ENCODE measurements at regions not wholly inside any gene's neighbourhood (a gene's known extent, or its start where the extent isn't known, plus 50 kb on each side); places are given as distances from the start of the nearest gene placed in this dataset.

DNA sequence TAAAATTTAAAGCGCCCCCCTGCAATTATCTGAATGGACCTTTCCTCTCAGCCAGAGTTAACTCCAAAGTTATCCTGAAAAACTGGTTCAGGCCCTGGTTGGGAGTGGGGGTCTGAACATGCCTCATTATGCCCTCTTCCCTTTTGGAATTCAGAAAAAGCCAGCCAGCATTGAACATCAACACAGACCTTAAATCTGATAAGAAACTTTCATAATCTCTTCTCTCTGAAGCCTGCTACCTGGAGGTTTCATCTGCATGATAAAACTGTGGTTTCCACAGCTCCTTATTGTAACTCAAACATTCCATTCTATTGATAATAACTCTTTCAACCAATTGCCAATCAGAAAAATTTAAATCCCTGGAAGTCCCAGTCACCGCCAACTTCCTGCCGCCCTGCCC is 133.3 kb downstream of the ARL4A start:
- no peak for DNase-seq (ENCODE audit: extremely low spot score)
- CTCF ChIA-PET, result no interaction called here
- POLR2A ChIA-PET, result no interaction called here

DNA sequence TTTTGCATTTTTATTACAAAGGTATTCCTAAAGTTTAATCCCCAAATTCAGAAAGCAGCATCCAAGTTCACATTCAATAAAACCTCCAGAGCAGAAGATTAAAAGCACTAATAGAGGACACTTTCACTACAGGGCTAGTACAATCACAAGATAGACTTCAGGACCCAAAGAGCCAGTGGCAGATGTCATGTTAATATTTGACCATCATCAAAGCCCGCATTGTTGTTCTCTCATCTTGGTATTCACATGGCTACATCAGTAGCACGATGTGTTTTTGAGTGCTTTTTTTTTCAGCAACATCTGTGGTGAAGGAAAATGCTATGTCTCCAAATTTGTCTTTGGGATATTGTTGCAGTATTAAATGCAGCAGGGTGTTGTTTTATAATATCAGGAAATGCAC is 134.3 kb downstream of the ARL4A start:
- ChIA-PET CTCF (no interaction called here), POLR2A (no interaction called here)
- no peak for DNase-seq (ENCODE audit: extremely low spot score)
- TF ChIP-seq SUZ12 (IDR thresholded peaks at IDR 0.05), result no peak
- TF ChIP-seq TARDBP (IDR thresholded peaks at IDR 0.05), result no peak
- TF ChIP-seq L3MBTL2 (conservative IDR thresholded peaks at IDR 0.05), result no peak
- TF ChIP-seq SP1 (IDR thresholded peaks at IDR 0.05), result no peak
- no peak for TF ChIP-seq BHLHE40 (IDR thresholded peaks at IDR 0.05; ENCODE audit: borderline replicate concordance)
- no peak for TF ChIP-seq LEF1 (IDR thresholded peaks at IDR 0.05; ENCODE audit: borderline replicate concordance)
- TF ChIP-seq ZNF384 (IDR thresholded peaks at IDR 0.05), result no peak
- no peak for TF ChIP-seq FOXK2 (IDR thresholded peaks at IDR 0.05)
- TF ChIP-seq NFRKB (IDR thresholded peaks at IDR 0.05), result no peak
- TF ChIP-seq CTBP1 (IDR thresholded peaks at IDR 0.05; ENCODE audit: borderline replicate concordance), result no peak
- TF ChIP-seq FOXM1 (IDR thresholded peaks at IDR 0.05; ENCODE audit: borderline replicate concordance), result no peak
- TF ChIP-seq ARNT (IDR thresholded peaks at IDR 0.05), result no peak
- TF ChIP-seq FOXA1 (IDR thresholded peaks at IDR 0.05), result no peak

More for the DNA sequence above, 133.3 kb downstream of the ARL4A start:
- no peak for TF ChIP-seq ZNF384 (IDR thresholded peaks at IDR 0.05)

DNA sequence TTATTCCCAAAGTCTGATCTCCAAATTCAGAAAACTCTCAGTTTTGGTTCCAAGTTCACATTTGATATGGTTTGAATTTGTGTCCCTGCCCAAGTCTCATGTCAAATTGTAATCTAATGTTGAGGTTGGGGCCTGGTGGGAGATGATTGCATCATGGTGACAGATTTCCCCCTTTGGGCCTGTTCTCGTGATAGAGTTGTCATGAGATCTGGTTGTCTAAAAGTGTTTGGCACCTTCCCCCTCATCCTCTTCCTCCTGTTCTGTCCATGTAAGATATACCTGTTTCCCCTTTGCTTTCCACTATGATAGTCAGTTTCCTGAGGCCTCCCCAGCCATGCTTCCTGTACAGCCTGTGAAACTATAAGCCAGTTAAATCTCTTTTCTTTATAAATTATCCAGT is 138.6 kb downstream of the ARL4A start:
- ChIA-PET CTCF (no interaction called here), POLR2A (interaction anchor here (0.6 kb wide), 1 partner anchor 617 kb away, joined by 3 read pairs; no protein-coding TSS in a partner anchor)
- TF ChIP-seq SUZ12 (IDR thresholded peaks at IDR 0.05), result no peak
- no peak for TF ChIP-seq BHLHE40 (IDR thresholded peaks at IDR 0.05; ENCODE audit: borderline replicate concordance)
- no peak for DNase-seq (ENCODE audit: extremely low spot score)

DNA sequence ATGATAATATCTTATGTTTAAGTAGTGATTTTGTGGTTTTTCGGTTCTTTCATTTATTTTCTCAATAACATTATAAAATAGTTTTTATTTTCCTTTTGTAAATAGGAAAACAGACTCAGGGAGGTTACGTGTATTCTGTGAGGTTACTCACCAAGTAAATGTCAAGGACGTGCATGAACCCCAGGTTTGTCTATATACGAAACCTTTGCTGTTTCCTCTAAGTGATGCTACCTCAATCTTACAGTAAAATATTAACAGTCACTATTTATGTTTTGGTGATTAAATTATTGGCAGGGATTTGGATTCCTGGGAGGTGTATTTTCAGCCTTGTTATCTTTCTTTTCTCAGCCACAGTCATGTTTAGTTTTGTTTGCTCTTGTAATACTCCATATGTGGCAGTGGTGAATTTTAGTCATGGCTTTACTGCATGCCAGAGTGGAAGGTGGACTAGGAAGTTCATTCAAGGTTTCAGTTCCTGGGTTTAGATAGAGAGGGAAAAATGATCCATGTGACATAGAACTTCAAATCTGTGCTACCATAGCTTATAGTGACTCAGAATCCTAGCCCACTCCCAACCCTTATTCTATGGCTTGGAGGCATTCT is 139.9 kb downstream of the ARL4A start:
- CTCF ChIA-PET, result no interaction called here

DNA sequence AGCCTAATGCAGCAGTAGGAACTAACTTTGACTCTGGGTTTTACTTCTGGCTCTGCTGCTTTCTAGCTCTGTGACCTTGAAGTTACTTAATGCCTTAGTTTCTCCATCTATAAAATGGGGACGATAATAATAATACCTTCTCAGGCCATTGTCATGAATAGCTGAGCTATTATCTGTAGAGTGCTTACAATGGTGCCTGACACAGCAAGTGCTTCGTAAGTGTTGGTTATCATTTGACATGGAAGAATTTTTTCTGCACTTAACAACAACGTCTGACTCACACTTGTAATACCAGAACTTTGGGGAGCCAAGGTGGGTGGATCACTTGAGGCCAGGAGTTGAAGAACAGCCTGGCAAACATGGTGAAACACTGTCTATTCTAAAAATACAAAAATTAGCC is 140.5 kb downstream of the ARL4A start:
- ChIA-PET CTCF (no interaction called here), POLR2A (no interaction called here)
- TF ChIP-seq ARNT (IDR thresholded peaks at IDR 0.05), result no peak
- TF ChIP-seq CTBP1 (IDR thresholded peaks at IDR 0.05; ENCODE audit: borderline replicate concordance), result no peak
- TF ChIP-seq SP1 (IDR thresholded peaks at IDR 0.05), result no peak
- TF ChIP-seq, protein P1, sequence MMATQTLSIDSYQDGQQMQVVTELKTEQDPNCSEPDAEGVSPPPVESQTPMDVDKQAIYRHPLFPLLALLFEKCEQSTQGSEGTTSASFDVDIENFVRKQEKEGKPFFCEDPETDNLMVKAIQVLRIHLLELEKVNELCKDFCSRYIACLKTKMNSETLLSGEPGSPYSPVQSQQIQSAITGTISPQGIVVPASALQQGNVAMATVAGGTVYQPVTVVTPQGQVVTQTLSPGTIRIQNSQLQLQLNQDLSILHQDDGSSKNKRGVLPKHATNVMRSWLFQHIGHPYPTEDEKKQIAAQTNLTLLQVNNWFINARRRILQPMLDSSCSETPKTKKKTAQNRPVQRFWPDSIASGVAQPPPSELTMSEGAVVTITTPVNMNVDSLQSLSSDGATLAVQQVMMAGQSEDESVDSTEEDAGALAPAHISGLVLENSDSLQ (IDR thresholded peaks at IDR 0.05), result no peak
- TF ChIP-seq BHLHE40 (IDR thresholded peaks at IDR 0.05; ENCODE audit: borderline replicate concordance), result no peak
- no peak for TF ChIP-seq L3MBTL2 (conservative IDR thresholded peaks at IDR 0.05)
- TF ChIP-seq SUZ12 (IDR thresholded peaks at IDR 0.05), result no peak
- no peak for TF ChIP-seq TARDBP (IDR thresholded peaks at IDR 0.05)
- TF ChIP-seq NFRKB (IDR thresholded peaks at IDR 0.05), result no peak
- no peak for TF ChIP-seq LEF1 (IDR thresholded peaks at IDR 0.05; ENCODE audit: borderline replicate concordance)
- no peak for TF ChIP-seq ZNF384 (IDR thresholded peaks at IDR 0.05)
- no peak for TF ChIP-seq ELF4 (IDR thresholded peaks at IDR 0.05)
- TF ChIP-seq HDGF (IDR thresholded peaks at IDR 0.05; ENCODE audit: borderline replicate concordance), result no peak
- no peak for TF ChIP-seq FOXK2 (IDR thresholded peaks at IDR 0.05)
- DNase-seq (ENCODE audit: extremely low spot score), result no peak

More for the DNA sequence above, 139.9 kb downstream of the ARL4A start:
- TF ChIP-seq ELF4 (IDR thresholded peaks at IDR 0.05) (no peak), SP1 (IDR thresholded peaks at IDR 0.05) (no peak), SUZ12 (IDR thresholded peaks at IDR 0.05) (no peak), NFRKB (IDR thresholded peaks at IDR 0.05) (no peak), FOXA1 (IDR thresholded peaks at IDR 0.05) (no peak), CTBP1 (IDR thresholded peaks at IDR 0.05; ENCODE audit: borderline replicate concordance) (no peak), L3MBTL2 (conservative IDR thresholded peaks at IDR 0.05) (no peak), TARDBP (IDR thresholded peaks at IDR 0.05) (no peak), ZNF384 (IDR thresholded peaks at IDR 0.05) (no peak), HDGF (IDR thresholded peaks at IDR 0.05; ENCODE audit: borderline replicate concordance) (no peak), LEF1 (IDR thresholded peaks at IDR 0.05; ENCODE audit: borderline replicate concordance) (no peak), ARNT (IDR thresholded peaks at IDR 0.05) (no peak), BHLHE40 (IDR thresholded peaks at IDR 0.05; ENCODE audit: borderline replicate concordance) (no peak), FOXM1 (IDR thresholded peaks at IDR 0.05; ENCODE audit: borderline replicate concordance) (no peak), FOXK2 (IDR thresholded peaks at IDR 0.05) (no peak)
- TF ChIP-seq, protein P1 (IDR thresholded peaks at IDR 0.05), result no peak
- no peak for DNase-seq (ENCODE audit: extremely low spot score)
- POLR2A ChIA-PET, result no interaction called here

DNA sequence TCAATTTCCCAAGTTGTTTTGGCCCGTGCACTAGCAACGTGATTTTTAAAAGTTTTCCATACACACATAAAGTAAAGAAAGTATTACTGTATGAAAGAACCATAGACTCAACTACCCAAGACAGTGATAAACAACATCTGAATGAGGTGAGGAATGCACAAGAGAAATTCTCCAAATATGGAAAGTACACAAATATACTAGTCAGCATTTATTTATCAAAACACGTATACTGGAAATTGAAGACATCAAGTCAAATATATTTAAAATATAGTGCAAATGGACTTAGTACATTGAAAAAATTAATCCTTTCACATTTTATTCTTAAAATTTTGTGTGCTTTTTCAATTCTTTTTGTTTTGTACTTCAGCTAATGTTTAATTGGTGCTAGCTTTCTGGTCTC is 143.6 kb downstream of the ARL4A start:
- DNase-seq (ENCODE audit: extremely low spot score), result no peak
- ChIA-PET POLR2A (no interaction called here), CTCF (no interaction called here)
- TF ChIP-seq NFRKB (IDR thresholded peaks at IDR 0.05) (no peak), FOXM1 (IDR thresholded peaks at IDR 0.05; ENCODE audit: borderline replicate concordance) (no peak), ARNT (IDR thresholded peaks at IDR 0.05) (no peak), LEF1 (IDR thresholded peaks at IDR 0.05; ENCODE audit: borderline replicate concordance) (no peak), HDGF (IDR thresholded peaks at IDR 0.05; ENCODE audit: borderline replicate concordance) (no peak), BHLHE40 (IDR thresholded peaks at IDR 0.05; ENCODE audit: borderline replicate concordance) (no peak), TARDBP (IDR thresholded peaks at IDR 0.05) (no peak), L3MBTL2 (conservative IDR thresholded peaks at IDR 0.05) (no peak), ELF4 (IDR thresholded peaks at IDR 0.05) (no peak), FOXK2 (IDR thresholded peaks at IDR 0.05) (no peak)

DNA sequence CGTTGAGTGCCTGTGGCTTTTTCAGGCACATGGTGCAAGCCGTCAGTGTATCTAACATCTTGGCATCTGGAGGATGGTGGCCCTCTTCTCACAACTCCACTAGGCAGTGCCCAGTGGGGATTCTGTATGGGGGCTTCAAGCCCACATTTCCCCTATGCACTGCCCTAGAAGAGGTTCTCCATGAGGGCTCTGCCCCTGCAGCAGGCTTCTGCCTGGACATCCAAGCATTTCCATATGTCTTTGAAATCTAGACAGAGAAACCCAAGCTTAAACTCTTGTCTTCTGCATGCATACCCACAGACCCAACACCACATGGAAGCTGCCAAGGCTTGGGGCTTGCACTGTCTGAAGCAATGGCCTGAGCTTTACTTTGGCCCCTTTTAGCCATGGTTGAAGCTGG is 146.4 kb downstream of the ARL4A start:
- TF ChIP-seq TARDBP (IDR thresholded peaks at IDR 0.05), result no peak
- TF ChIP-seq, protein P1 (IDR thresholded peaks at IDR 0.05), result no peak
- no peak for TF ChIP-seq FOXA1 (IDR thresholded peaks at IDR 0.05)
- no peak for TF ChIP-seq ZNF384 (IDR thresholded peaks at IDR 0.05)
- TF ChIP-seq ELF4 (IDR thresholded peaks at IDR 0.05), result no peak
- TF ChIP-seq CTBP1 (IDR thresholded peaks at IDR 0.05; ENCODE audit: borderline replicate concordance), result no peak
- TF ChIP-seq SUZ12 (IDR thresholded peaks at IDR 0.05), result no peak
- TF ChIP-seq SP1 (IDR thresholded peaks at IDR 0.05), result no peak
- TF ChIP-seq ARNT (IDR thresholded peaks at IDR 0.05), result no peak
- no peak for TF ChIP-seq NFRKB (IDR thresholded peaks at IDR 0.05)
- TF ChIP-seq L3MBTL2 (conservative IDR thresholded peaks at IDR 0.05), result no peak
- TF ChIP-seq FOXM1 (IDR thresholded peaks at IDR 0.05; ENCODE audit: borderline replicate concordance), result no peak
- TF ChIP-seq FOXK2 (IDR thresholded peaks at IDR 0.05), result no peak
- no peak for TF ChIP-seq BHLHE40 (IDR thresholded peaks at IDR 0.05; ENCODE audit: borderline replicate concordance)
- TF ChIP-seq HDGF (IDR thresholded peaks at IDR 0.05; ENCODE audit: borderline replicate concordance), result no peak
- TF ChIP-seq LEF1 (IDR thresholded peaks at IDR 0.05; ENCODE audit: borderline replicate concordance), result no peak
- ChIA-PET CTCF (no interaction called here), POLR2A (no interaction called here)
- no peak for DNase-seq (ENCODE audit: extremely low spot score)

All from HEK293T (cell line).